ENCODE measurements at regions not wholly inside any gene's neighbourhood (a gene's known extent, or its start where the extent isn't known, plus 50 kb on each side); places are given as distances from the start of the nearest gene placed in this dataset.

DNA sequence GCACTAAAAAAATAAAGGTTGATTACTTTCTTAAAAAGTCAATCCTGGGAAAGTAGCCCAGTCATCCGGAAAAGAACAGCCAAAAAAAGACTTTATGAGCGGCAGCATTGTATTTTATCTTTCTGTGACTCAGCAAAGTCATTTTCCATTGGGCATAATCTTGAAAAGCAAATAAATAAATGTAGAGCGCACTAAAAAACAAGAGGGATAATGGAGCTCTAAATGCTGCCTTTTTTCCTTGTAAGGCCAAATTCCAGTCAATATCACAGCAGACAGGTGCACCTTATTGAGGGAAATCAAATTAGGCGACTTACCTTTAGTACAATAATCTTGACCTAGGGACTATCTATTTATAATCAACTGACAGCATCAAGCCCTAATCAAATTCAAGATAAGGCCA, 266.8 kb downstream of the MTRR start:
- no peak for TF ChIP-seq YY1 (IDR thresholded peaks at IDR 0.05; ENCODE audit: insufficient read depth, insufficient read length)
- TF ChIP-seq ZNF274 (IDR thresholded peaks at IDR 0.05; ENCODE audit: low read depth, low read length), result no peak
